PFSK-1 (cell line): ENCODE measurements at regions not wholly inside any gene's neighbourhood (a gene's known extent, or its start where the extent isn't known, plus 50 kb on each side); places are given as distances from the start of the nearest gene placed in this dataset.

ENCODE experiments used
- FOXP2 ChIP-seq: optimal IDR thresholded peaks from 2 replicates; pipeline ENCODE3; 2011; ENCODE audit warnings: borderline replicate concordance, control low read depth, inconsistent platforms; ENCODE audit not compliant: insufficient read depth; ENCODE audit errors: extremely low read length, extremely low read depth
- POLR2AphosphoS5 ChIP-seq: IDR thresholded peaks from 2 replicates; pipeline ENCODE4 v1.6.1; 2012; ENCODE audit warnings: low read depth, mild to moderate bottlenecking, control low read depth, low read length, moderate library complexity
- SIN3A ChIP-seq: IDR thresholded peaks from 2 replicates; pipeline ENCODE4 v1.6.1; 2012; ENCODE audit warnings: mild to moderate bottlenecking, low read length, moderate library complexity, borderline replicate concordance; ENCODE audit not compliant: insufficient read depth
- TAF1 ChIP-seq: IDR thresholded peaks from 2 replicates; pipeline ENCODE4 v1.6.1; 2012; ENCODE audit warnings: low read length, control low read depth, borderline replicate concordance; ENCODE audit not compliant: insufficient read depth

DNA sequence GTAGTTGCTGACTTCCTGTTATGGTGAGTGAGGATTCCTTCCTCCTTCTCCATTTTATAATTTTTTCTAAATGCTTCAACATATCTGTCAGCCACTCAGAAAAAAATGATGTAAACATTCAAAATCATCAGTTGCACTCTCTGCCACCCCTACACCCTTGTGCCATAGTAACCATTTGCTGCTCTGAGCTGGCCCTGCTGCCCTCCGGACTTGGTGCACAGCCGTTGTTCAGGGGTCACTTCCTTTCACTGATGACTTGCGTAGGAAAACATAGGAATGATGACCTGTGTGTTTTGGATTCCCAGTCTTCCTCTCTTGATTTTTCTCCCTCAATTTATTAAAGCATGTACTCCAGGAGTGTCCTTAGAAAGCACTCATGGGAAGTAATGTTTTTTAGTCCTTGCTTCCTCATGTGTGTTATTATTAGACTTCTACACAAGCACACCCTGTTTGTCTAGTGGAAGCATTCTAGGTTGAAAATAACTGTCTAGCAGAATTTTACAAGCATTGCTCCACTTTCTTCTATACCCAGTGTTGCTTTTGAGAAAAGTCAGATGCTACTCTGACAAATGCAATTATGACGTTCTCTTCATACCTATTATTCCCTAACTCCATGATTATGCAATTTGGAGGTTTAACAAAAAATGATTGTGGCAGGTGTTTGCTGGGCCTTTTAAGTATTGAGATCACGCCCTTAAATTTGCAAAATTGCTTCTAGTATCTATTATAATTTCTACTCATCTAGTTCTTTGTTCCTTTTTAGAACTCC, 62.6 kb upstream of the MTPN start:
- TF ChIP-seq POLR2AphosphoS5: no peak
- no peak for TF ChIP-seq SIN3A
- no peak for TF ChIP-seq TAF1
- no peak for TF ChIP-seq FOXP2
